Smooth muscle cell (in vitro differentiated cells): ENCODE measurements at regions not wholly inside any gene's neighbourhood (a gene's known extent, or its start where the extent isn't known, plus 50 kb on each side); places are given as distances from the start of the nearest gene placed in this dataset.

Experiments
- DNase-seq: peaks from one replicate; lab custom pipeline; 2025; ENCODE audit not compliant: unreplicated experiment; lab: John Stamatoyannopoulos, UW
- H2AFZ ChIP-seq: fragments of 200-600 bp; sonication (generic); 2 replicates; pipeline ENCODE4 v1.6.0; 2016; ENCODE audit warnings: antibody characterized with exemption, low read depth, mild to moderate bottlenecking
- H3F3A ChIP-seq: fragments of 200-600 bp; sonication (generic); 2 replicates; pipeline ENCODE4 v1.6.0; 2017; ENCODE audit warnings: antibody characterized with exemption, low read depth
- H3K27ac ChIP-seq: fragments of 200-600 bp; sonication (generic); 2 replicates; pipeline ENCODE4 v1.5.1; 2016; ENCODE audit warnings: low read depth, mild to moderate bottlenecking
- H3K27me3 ChIP-seq: fragments of 200-600 bp; sonication (generic); 2 replicates; pipeline ENCODE4 v1.6.1; 2016; ENCODE audit warnings: low read depth, mild to moderate bottlenecking
- H3K36me3 ChIP-seq: fragments of 200-600 bp; sonication (generic); 2 replicates; pipeline ENCODE4 v1.5.1; 2016; ENCODE audit warnings: low read depth
- H3K4me1 ChIP-seq: fragments of 200-600 bp; sonication (generic); 2 replicates; pipeline ENCODE4 v1.5.1; 2016; ENCODE audit warnings: low read depth
- H3K4me2 ChIP-seq: fragments of 200-600 bp; sonication (generic); 2 replicates; pipeline ENCODE4 v1.6.0; 2016; ENCODE audit warnings: mild to moderate bottlenecking
- H3K4me3 ChIP-seq: fragments of 200-600 bp; sonication (generic); 2 replicates; pipeline ENCODE4 v1.5.1; 2016; ENCODE audit warnings: mild to moderate bottlenecking
- H3K79me2 ChIP-seq: fragments of 200-600 bp; sonication (generic); 2 replicates; pipeline ENCODE4 v1.6.0; 2016; ENCODE audit warnings: low read depth, mild to moderate bottlenecking
- H3K9ac ChIP-seq: fragments of 200-600 bp; sonication (generic); 2 replicates; pipeline ENCODE4 v1.6.0; 2016; ENCODE audit warnings: low read depth
- H3K9me3 ChIP-seq: fragments of 200-600 bp; sonication (generic); replicated peaks from 2 replicates; pipeline ENCODE4 v1.5.1; 2016; ENCODE audit warnings: low read depth
- H4K20me1 ChIP-seq: fragments of 200-600 bp; sonication (generic); 2 replicates; pipeline ENCODE4 v1.6.0; 2016; ENCODE audit warnings: low read depth
- WGBS: methylation state at CpG from one replicate; pipeline ENCODE4 v1.1.7; 2016; ENCODE audit warnings: low lambda C conversion rate; 5-methylcytosine and 5-hydroxymethylcytosine counted together
- TF ChIP-seq, protein P1 (sequence below): fragments of 200-600 bp; sonication (generic); IDR thresholded peaks from 2 replicates; pipeline ENCODE4 v1.5.1; 2017; ENCODE audit warnings: borderline replicate concordance, mild to moderate bottlenecking, antibody characterized with exemption; ENCODE audit not compliant: insufficient read depth, poor library complexity, severe bottlenecking

DNA sequence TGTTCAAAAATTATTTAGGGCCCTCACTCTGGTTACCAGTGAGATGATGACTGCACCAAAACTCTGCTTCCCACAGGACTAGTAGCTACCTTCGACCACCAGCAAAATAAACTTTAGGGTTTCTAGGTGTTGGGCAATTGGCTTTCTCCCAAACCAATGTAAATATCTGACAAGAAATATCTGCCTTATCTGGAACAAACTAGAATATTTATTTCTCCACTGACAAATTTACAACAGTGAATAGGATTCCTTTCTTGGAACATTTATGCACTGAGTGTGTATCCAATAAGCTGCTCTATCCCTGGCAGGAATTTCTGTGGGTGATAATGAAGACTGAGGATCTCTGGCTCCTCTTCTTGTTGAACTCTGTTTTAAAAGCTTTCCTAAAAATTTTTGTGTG, 148.6 kb downstream of the SLC6A15 start:
- Histone ChIP-seq H4K20me1 (no peaks in the 10 kb centered on the region), H2AFZ (no peak overlapping the region), H3K27ac (no peak overlapping the region), H3K4me3 (no peak overlapping the region), H3K79me2 (no peaks in the 10 kb centered on the region), H3K9me3 (no peaks in the 10 kb centered on the region), H3F3A (no peaks in the 10 kb centered on the region), H3K4me1 (no peaks in the 10 kb centered on the region), H3K27me3 (no peaks in the 10 kb centered on the region), H3K9ac (no peak overlapping the region), H3K4me2 (no peak overlapping the region), H3K36me3 (no peaks in the 10 kb centered on the region)
- DNase-seq, result no peak
- TF ChIP-seq, protein P1, sequence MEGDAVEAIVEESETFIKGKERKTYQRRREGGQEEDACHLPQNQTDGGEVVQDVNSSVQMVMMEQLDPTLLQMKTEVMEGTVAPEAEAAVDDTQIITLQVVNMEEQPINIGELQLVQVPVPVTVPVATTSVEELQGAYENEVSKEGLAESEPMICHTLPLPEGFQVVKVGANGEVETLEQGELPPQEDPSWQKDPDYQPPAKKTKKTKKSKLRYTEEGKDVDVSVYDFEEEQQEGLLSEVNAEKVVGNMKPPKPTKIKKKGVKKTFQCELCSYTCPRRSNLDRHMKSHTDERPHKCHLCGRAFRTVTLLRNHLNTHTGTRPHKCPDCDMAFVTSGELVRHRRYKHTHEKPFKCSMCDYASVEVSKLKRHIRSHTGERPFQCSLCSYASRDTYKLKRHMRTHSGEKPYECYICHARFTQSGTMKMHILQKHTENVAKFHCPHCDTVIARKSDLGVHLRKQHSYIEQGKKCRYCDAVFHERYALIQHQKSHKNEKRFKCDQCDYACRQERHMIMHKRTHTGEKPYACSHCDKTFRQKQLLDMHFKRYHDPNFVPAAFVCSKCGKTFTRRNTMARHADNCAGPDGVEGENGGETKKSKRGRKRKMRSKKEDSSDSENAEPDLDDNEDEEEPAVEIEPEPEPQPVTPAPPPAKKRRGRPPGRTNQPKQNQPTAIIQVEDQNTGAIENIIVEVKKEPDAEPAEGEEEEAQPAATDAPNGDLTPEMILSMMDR, result no peak
- WGBS, result 83% methylated on average over 1 of the region's 1 CpG

DNA sequence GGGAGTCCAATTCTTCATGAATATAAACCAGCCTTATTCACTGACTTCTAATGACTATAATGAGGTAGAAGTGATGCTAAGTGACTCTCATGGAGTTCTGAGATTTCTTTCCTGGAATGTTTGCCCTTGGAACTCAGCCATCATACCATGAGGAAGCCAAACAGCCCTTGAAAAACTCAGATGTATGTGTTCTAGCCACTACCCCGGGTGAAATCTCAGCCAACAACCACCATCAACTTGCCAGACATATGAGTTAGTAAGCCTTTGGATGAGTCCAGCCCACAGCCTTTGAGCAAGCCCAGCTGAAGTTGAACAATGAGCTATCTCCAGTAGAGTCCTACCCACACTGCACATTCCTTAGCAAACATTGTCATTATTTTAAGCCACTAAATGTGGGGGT, 149.5 kb downstream of the SLC6A15 start:
- H2AFZ ChIP-seq, result no peak overlapping the region
- no peaks in the 10 kb centered on the region for H3K4me1 ChIP-seq
- H3K27me3 ChIP-seq, result no peaks in the 10 kb centered on the region
- no peaks in the 10 kb centered on the region for H4K20me1 ChIP-seq
- no peak for DNase-seq
- no peak overlapping the region for H3K4me2 ChIP-seq
- H3K9ac ChIP-seq, result no peak overlapping the region
- no peaks in the 10 kb centered on the region for H3K36me3 ChIP-seq
- H3K79me2 ChIP-seq, result no peaks in the 10 kb centered on the region
- no peaks in the 10 kb centered on the region for H3K9me3 ChIP-seq
- TF ChIP-seq, protein P1, result no peak
- H3K4me3 ChIP-seq, result no peak overlapping the region
- 58% methylated on average over 1 of the region's 1 CpG for WGBS
- no peak overlapping the region for H3K27ac ChIP-seq
- no peaks in the 10 kb centered on the region for H3F3A ChIP-seq

DNA sequence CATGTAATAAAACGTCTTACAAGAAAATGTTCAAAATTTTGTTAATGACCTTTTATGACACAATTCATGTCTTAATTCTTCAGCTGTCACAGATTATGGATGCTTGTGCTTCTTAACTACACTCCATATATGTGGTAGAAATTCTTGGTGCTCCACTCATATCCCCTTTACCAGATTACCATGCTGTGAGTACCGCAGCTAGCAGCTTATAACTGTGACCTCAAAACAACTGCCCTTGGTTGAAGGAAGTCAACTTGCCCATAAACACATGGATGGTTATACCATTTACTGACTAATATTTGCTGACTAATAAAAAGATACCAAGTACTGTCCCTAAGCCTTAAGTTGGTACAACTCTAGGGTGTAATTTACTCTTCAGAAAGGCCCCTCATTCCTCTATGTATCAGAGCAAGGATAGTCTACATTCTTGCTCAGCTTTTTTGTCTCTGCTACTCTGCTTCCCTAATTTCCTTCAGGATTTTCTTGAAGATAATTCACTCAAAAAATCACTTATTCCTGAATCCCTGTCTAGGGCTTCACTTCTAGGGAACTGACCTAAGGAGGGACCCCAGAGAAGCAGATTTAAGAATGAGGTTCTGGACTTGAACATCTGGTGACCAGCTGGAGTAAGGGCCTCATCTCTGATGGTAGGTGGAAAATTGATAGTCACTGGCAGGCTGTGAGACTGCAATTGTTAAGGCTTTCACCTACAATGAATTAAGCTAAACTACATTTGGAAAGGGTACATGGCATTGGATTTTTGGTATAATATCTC, 152.3 kb downstream of the SLC6A15 start:
- no peaks in the 10 kb centered on the region for H4K20me1 ChIP-seq
- no peaks in the 10 kb centered on the region for H3K4me1 ChIP-seq
- DNase-seq, result no peak
- H3K9ac ChIP-seq, result no peak overlapping the region
- TF ChIP-seq, protein P1, result no peak
- H3K9me3 ChIP-seq, result no peaks in the 10 kb centered on the region
- H3K36me3 ChIP-seq, result no peaks in the 10 kb centered on the region
- H3K4me3 ChIP-seq, result no peak overlapping the region
- no peaks in the 10 kb centered on the region for H3K27me3 ChIP-seq
- H2AFZ ChIP-seq, result no peak overlapping the region
- H3F3A ChIP-seq, result no peaks in the 10 kb centered on the region
- WGBS, result 84% methylated on average over 2 of the region's 2 CpGs
- no peak overlapping the region for H3K27ac ChIP-seq
- no peak overlapping the region for H3K4me2 ChIP-seq
- no peaks in the 10 kb centered on the region for H3K79me2 ChIP-seq

DNA sequence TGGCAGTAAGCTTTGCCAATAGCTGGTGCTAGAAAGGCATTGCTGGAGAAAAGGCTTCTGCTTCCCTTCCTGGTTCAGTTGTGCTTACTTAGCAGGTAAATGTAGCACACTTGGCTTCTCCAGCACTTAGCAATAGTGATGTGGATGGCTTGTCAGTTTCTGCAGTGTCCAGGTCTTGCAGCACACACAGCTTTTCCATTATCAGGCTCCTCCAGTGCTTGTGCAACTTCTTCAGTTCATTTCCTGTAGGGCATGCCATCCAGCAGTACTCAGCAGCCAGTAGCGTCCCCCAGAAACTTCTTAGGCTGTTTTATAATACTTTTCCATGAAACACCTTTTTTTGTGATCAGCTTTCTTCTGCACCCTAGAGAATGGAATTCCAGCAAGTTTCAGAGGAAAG, 154.6 kb downstream of the SLC6A15 start:
- no peak for DNase-seq
- Histone ChIP-seq H2AFZ (no peak overlapping the region), H3F3A (no peaks in the 10 kb centered on the region), H3K36me3 (no peaks in the 10 kb centered on the region), H4K20me1 (no peaks in the 10 kb centered on the region), H3K4me1 (no peaks in the 10 kb centered on the region), H3K27ac (no peak overlapping the region), H3K27me3 (no peaks in the 10 kb centered on the region), H3K4me2 (no peak overlapping the region), H3K79me2 (no peaks in the 10 kb centered on the region), H3K9me3 (no peaks in the 10 kb centered on the region), H3K4me3 (no peak overlapping the region), H3K9ac (no peak overlapping the region)
- WGBS, result 8% methylated on average over 1 of the region's 1 CpG
- TF ChIP-seq, protein P1, result no peak
